ENCODE measurements at regions not wholly inside any gene's neighbourhood (a gene's known extent, or its start where the extent isn't known, plus 50 kb on each side); places are given as distances from the start of the nearest gene placed in this dataset.

GRCh38 chr1:172946814-172947507, 103.8 kb downstream of the TNFSF18 start:
- in situ Hi-C loops (cut with MboI; ENCODE audit: low sequenced_read_pairs) = no loop called here

DNA sequence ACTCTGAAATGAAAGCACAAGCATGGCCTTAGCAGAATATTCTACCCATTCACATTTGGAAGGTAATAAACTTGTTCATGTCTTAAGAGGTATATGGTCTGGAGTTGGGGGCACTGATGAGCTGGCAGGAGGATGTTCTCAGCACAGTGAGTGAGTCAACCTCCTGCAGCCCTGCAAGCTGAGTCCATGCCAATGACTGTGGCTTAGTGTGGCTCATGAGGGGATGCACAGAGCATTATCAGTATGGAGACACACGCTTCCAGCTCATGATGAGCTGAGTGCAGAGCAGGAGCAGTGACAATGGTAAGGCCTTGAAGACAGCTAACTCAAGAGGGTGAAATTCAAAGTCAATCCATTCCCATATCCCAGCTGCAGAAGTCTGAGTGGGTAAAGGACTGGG, 102.3 kb downstream of the TNFSF18 start:
- in situ Hi-C loops (cut with MboI; ENCODE audit: low sequenced_read_pairs) = no loop called here

DNA sequence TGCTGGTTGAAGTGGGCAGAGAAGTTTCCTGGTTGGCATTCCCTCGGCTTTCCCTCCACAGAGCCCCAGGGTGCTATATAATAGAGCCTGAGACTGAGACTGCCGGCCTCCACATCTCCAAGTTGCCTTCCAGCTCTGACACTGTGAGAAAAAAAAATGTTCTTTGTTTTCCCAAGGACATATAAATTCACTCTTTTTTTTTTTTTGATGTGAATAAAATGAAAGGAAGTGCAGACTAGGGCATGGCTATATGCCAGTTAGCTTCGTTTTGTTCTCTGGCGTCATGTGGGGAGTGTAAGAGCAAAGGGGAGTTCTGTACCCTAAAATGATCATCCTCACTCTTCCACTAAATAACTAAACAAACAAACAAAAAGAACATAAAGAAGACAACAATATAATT, 101.6 kb downstream of the TNFSF18 start:
- in situ Hi-C loops (cut with MboI; ENCODE audit: low sequenced_read_pairs) = no loop called here

- in situ Hi-C loops (cut with MboI; ENCODE audit: low sequenced_read_pairs) = no loop called here
These were observed 100.2 kb downstream of the TNFSF18 start for GRCh38 chr1:172950528-172950927.

GRCh38 chr1:172951730-172952365, 98.9 kb downstream of the TNFSF18 start:
- in situ Hi-C loops (cut with MboI; ENCODE audit: low sequenced_read_pairs) = no loop called here

- in situ Hi-C loops (cut with MboI; ENCODE audit: low sequenced_read_pairs) = no loop called here
These were observed 98.2 kb downstream of the TNFSF18 start for GRCh38 chr1:172952516-172952915.

DNA sequence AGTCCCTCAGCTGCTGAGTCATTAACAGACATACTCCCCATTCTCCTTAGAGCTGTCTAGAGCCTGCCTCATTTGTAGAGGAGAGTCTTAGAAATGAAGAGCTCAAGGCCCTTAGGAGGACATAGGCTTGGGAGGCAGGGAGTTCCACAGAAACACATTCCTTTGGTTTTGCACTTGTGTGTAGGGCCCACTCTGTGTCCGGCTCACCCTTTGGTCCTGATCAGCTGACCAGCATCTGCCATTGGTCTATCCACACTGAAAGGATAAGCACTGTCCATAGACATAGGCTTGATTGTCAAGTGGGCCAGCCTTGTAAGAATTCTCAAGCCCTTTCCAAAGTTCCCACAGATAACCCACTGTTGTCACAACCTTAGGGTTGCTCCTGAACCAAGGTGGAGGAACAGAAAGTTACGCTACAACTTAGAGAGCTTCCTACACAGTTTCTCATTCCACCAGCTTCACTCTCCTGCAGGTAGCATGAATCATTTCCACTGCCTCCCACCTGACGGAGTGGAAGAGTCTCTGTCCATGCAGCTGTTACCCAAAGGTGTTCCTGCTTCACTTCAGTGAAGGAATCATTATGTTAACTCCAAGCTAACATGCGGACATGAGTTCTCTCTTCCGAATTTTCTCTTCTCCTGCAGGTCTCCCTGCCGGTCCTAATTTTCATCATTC, 96.1 kb downstream of the TNFSF18 start:
- in situ Hi-C loops (cut with MboI; ENCODE audit: low sequenced_read_pairs) = no loop called here

- in situ Hi-C loops (cut with MboI; ENCODE audit: low sequenced_read_pairs) = no loop called here
These were observed 95.5 kb downstream of the TNFSF18 start for GRCh38 chr1:172955161-172955815.

- in situ Hi-C loops (cut with MboI; ENCODE audit: low sequenced_read_pairs) = no loop called here
These were observed 93.9 kb downstream of the TNFSF18 start for GRCh38 chr1:172956871-172957270.

GRCh38 chr1:172957491-172957890, 93.2 kb downstream of the TNFSF18 start:
- in situ Hi-C loops (cut with MboI; ENCODE audit: low sequenced_read_pairs) = no loop called here

- in situ Hi-C loops (cut with MboI; ENCODE audit: low sequenced_read_pairs) = no loop called here
These were observed 91.2 kb downstream of the TNFSF18 start for GRCh38 chr1:172959571-172959970.

DNA sequence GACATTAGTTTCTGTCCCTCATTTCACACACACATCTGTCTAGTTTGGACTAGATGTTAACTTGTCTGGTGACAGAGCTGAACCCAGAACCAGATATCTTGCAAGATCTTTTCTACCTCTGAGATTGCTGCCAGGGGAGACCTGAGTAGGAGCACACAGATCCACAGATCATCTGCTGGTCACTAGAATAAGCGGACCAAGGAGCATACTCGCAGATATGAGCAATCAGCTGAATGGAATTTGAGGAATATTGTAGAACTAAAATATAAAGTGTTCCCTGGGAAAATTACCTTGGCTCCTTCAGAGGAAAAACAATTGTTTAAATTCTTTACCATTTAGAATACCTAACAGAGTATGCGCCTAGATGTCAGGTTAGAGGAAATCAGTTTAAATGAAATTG, 90.7 kb downstream of the TNFSF18 start:
- in situ Hi-C loops (cut with MboI; ENCODE audit: low sequenced_read_pairs) = no loop called here

GRCh38 chr1:172960454-172961208, 90.1 kb downstream of the TNFSF18 start:
- in situ Hi-C loops (cut with MboI; ENCODE audit: low sequenced_read_pairs) = no loop called here

- in situ Hi-C loops (cut with MboI; ENCODE audit: low sequenced_read_pairs) = no loop called here
These were observed 85.9 kb downstream of the TNFSF18 start for GRCh38 chr1:172964864-172965263.

- in situ Hi-C loops (cut with MboI; ENCODE audit: low sequenced_read_pairs) = no loop called here
These were observed 83.7 kb downstream of the TNFSF18 start for GRCh38 chr1:172966844-172967540.

DNA sequence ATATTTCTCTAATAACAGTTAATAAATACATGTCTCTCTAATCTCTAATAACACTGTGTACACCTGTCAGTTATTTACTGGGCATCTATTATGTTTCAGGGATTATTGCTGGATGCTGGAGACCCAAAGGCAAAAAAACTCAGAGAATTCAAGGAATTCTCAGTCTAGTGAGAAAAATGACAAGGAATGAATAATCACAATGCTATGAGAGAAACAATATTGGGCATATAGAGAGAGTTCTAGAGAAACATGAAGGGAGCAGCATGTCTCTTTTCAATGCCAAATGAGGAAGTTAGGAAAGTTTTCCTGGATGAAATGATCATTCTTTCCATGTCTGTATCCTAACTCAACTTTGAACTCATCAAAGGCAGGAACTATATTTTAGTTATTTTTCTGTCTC, 82.8 kb downstream of the TNFSF18 start:
- in situ Hi-C loops (cut with MboI; ENCODE audit: low sequenced_read_pairs) = no loop called here

DNA sequence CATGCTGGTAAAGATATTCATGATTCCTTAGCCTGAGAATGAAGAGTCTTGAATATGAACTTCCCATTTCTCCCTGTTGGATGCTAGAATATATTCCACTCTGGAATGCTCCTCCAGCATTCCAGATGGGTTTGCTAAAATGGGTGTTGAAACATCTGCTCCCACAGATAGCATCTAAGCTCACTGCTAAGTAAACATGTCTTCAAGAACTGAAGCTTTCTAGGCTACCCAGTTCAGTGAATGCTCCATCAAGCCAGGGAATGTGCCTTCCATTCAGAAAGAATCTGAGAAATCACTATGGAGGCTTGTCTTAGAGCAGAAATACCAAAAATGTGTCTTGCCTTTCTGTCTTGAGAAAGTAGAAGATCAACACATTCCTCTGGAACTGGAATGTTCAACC, 81.1 kb downstream of the TNFSF18 start:
- in situ Hi-C loops (cut with MboI; ENCODE audit: low sequenced_read_pairs) = no loop called here

- in situ Hi-C loops (cut with MboI; ENCODE audit: low sequenced_read_pairs) = no loop called here
These were observed 80.6 kb downstream of the TNFSF18 start for GRCh38 chr1:172970186-172970585.

- in situ Hi-C loops (cut with MboI; ENCODE audit: low sequenced_read_pairs) = no loop called here
These were observed 79.5 kb downstream of the TNFSF18 start for GRCh38 chr1:172971241-172971640.

GRCh38 chr1:172972258-172972657, 78.5 kb downstream of the TNFSF18 start:
- in situ Hi-C loops (cut with MboI; ENCODE audit: low sequenced_read_pairs) = no loop called here
